Endodermal cell (in vitro differentiated cells): ENCODE measurements at regions not wholly inside any gene's neighbourhood (a gene's known extent, or its start where the extent isn't known, plus 50 kb on each side); places are given as distances from the start of the nearest gene placed in this dataset.
"Not testable (repeated sequence)": the region's sequence is repeated elsewhere in the genome, so short reads cannot be mapped to it uniquely, and the experiment has no call there.

ENCODE experiments used
- DNase-seq: peaks from one replicate; pipeline ENCODE4 v3.0.0-alpha.2; 2017
- H3K27ac ChIP-seq: 2 replicates; pipeline ENCODE4 v1.5.1; 2013; ENCODE audit warnings: mild to moderate bottlenecking, low read depth, low read length, moderate library complexity
- H3K27me3 ChIP-seq: 2 replicates; pipeline ENCODE4 v1.6.1; 2013; ENCODE audit warnings: mild to moderate bottlenecking, low read length, moderate library complexity; ENCODE audit not compliant: insufficient read depth, control insufficient read depth, poor library complexity, severe bottlenecking
- H3K36me3 ChIP-seq: 2 replicates; pipeline ENCODE4 v1.7.0; 2013; ENCODE audit warnings: mild to moderate bottlenecking, low read length, moderate library complexity; ENCODE audit not compliant: control insufficient read depth, insufficient read depth
- H3K4me1 ChIP-seq: one replicate; pipeline ENCODE4 v1.7.0; 2013; ENCODE audit warnings: low read length; ENCODE audit not compliant: control insufficient read depth, insufficient read depth
- H3K4me3 ChIP-seq: 2 replicates; pipeline ENCODE4 v1.5.1; 2013; ENCODE audit warnings: mild to moderate bottlenecking, low read length, moderate library complexity
- H3K9ac ChIP-seq: 2 replicates; pipeline ENCODE4 v1.6.1; 2013; ENCODE audit warnings: mild to moderate bottlenecking, low read length, moderate library complexity; ENCODE audit not compliant: poor library complexity, severe bottlenecking; ENCODE audit errors: extremely low read depth
- H3K9me3 ChIP-seq: 2 replicates; pipeline ENCODE4 v1.6.1; 2013; ENCODE audit warnings: mild to moderate bottlenecking, low read length, moderate library complexity; ENCODE audit not compliant: control insufficient read depth
- H3K27ac Mint-ChIP-seq: 2 replicates; pipeline ENCODE4 v1.8.0; 2020; ENCODE audit warnings: mixed read lengths
- H3K27me3 Mint-ChIP-seq: 2 replicates; pipeline ENCODE4 v1.8.0; 2021; ENCODE audit warnings: mild to moderate bottlenecking, mixed read lengths; ENCODE audit not compliant: insufficient read depth
- H3K36me3 Mint-ChIP-seq: 2 replicates; pipeline ENCODE4 v1.8.0; 2020; ENCODE audit warnings: low read depth, mixed read lengths
- H3K4me1 Mint-ChIP-seq: 2 replicates; pipeline ENCODE4 v1.8.0; 2020; ENCODE audit warnings: mixed read lengths
- H3K4me3 Mint-ChIP-seq: 2 replicates; pipeline ENCODE4 v1.8.0; 2020; ENCODE audit warnings: mild to moderate bottlenecking, moderate library complexity, mixed read lengths
- H3K9me3 Mint-ChIP-seq: 2 replicates; pipeline ENCODE4 v1.8.0; 2020; ENCODE audit warnings: mild to moderate bottlenecking, mixed read lengths
- WGBS, 2 experiments: methylation state at CpG; one replicate each; pipeline versions ENCODE4 v1.1.5 to v1.1.7; 2013; ENCODE audit warnings: missing lambda C conversion rate in 2 of 2, mixed read lengths in 1 of 2; ENCODE audit not compliant: insufficient coverage in 1 of 2, insufficient read length in 1 of 2; 5-methylcytosine and 5-hydroxymethylcytosine counted together

GRCh38 chr15:22665059-22665702 is 121.3 kb upstream of the NIPA1 start:
- 50 to 80% methylated on average over 2 to 7 of the region's 22 CpGs for WGBS, 2 experiments
- peak overlapping the region; percentile 40 for H3K4me3 Mint-ChIP-seq
- H3K9me3 ChIP-seq, H3K4me3 ChIP-seq, H3K4me1 Mint-ChIP-seq, H3K9me3 Mint-ChIP-seq, H3K9ac ChIP-seq, H3K27ac Mint-ChIP-seq, H3K4me1 ChIP-seq, H3K36me3 ChIP-seq, H3K27ac ChIP-seq, H3K36me3 Mint-ChIP-seq: not testable (repeated sequence)
- H3K27me3 ChIP-seq: peaks cover 18% of the 10 kb centered on the region
- H3K27me3 Mint-ChIP-seq: peaks cover 20% of the 10 kb centered on the region
- DNase-seq: peak; percentile 53

GRCh38 chr15:22665711-22666110 is 120.7 kb upstream of the NIPA1 start:
- H3K27me3 Mint-ChIP-seq: peaks cover 20% of the 10 kb centered on the region
- H3K27ac ChIP-seq, H3K4me3 ChIP-seq, H3K4me3 Mint-ChIP-seq, H3K36me3 ChIP-seq, H3K4me1 ChIP-seq, H3K36me3 Mint-ChIP-seq, H3K9ac ChIP-seq, H3K9me3 Mint-ChIP-seq, H3K27ac Mint-ChIP-seq, H3K4me1 Mint-ChIP-seq, H3K9me3 ChIP-seq, DNase-seq: not testable (repeated sequence)
- WGBS, 2 experiments: 83 to 100% methylated on average over 1 of the region's 2 CpGs
- H3K27me3 ChIP-seq: peaks cover 18% of the 10 kb centered on the region

- H3K9me3 Mint-ChIP-seq, H3K27me3 Mint-ChIP-seq, H3K4me3 ChIP-seq, H3K36me3 Mint-ChIP-seq, H3K4me1 ChIP-seq, H3K36me3 ChIP-seq, H3K27ac Mint-ChIP-seq, H3K4me3 Mint-ChIP-seq, H3K9ac ChIP-seq, H3K27ac ChIP-seq, DNase-seq, H3K27me3 ChIP-seq, H3K9me3 ChIP-seq, H3K4me1 Mint-ChIP-seq: not testable (repeated sequence)
- WGBS, 2 experiments: 90% methylated on average over 2 of the region's 2 CpGs; no CpG with 5 or more reads in 1 of the 2 experiments
These were observed 101.7 kb upstream of the NIPA1 start for GRCh38 chr15:22684786-22685185.

GRCh38 chr15:22699881-22700280 is 86.6 kb upstream of the NIPA1 start:
- not testable (repeated sequence) for H3K27ac Mint-ChIP-seq, H3K4me1 Mint-ChIP-seq
- 98% methylated on average over 2 of the region's 3 CpGs; no CpG with 5 or more reads in 1 of the 2 experiments for WGBS, 2 experiments

GRCh38 chr15:22710831-22711341 is 75.6 kb upstream of the NIPA1 start:
- H3K27me3 Mint-ChIP-seq: peaks cover 13% of the 10 kb centered on the region
- H3K36me3 Mint-ChIP-seq, H3K4me3 Mint-ChIP-seq, H3K9me3 Mint-ChIP-seq, H3K36me3 ChIP-seq, H3K4me3 ChIP-seq, H3K27ac ChIP-seq, H3K27ac Mint-ChIP-seq, H3K4me1 ChIP-seq, H3K27me3 ChIP-seq, H3K9ac ChIP-seq, DNase-seq, H3K4me1 Mint-ChIP-seq, H3K9me3 ChIP-seq: not testable (repeated sequence)
- WGBS, 2 experiments: 95 to 100% methylated on average over 3 to 11 of the region's 18 CpGs

More at GRCh38 chr15:22699881-22700280, 86.6 kb upstream of the NIPA1 start:
- not testable (repeated sequence) for H3K9ac ChIP-seq, H3K4me3 ChIP-seq, H3K9me3 ChIP-seq, H3K4me1 ChIP-seq, H3K9me3 Mint-ChIP-seq, H3K27me3 Mint-ChIP-seq, DNase-seq, H3K27me3 ChIP-seq, H3K4me3 Mint-ChIP-seq, H3K27ac ChIP-seq, H3K36me3 ChIP-seq, H3K36me3 Mint-ChIP-seq

GRCh38 chr15:22713933-22714332 is 72.5 kb upstream of the NIPA1 start:
- not testable (repeated sequence) for H3K27ac Mint-ChIP-seq, H3K27me3 ChIP-seq, H3K4me1 ChIP-seq, H3K9me3 Mint-ChIP-seq, H3K4me1 Mint-ChIP-seq, H3K9ac ChIP-seq, H3K36me3 ChIP-seq, H3K4me3 ChIP-seq, DNase-seq, H3K36me3 Mint-ChIP-seq, H3K27ac ChIP-seq, H3K9me3 ChIP-seq
- Mint-ChIP-seq H3K27me3 (peaks cover 16% of the 10 kb centered on the region), H3K4me3 (peak overlapping the region; percentile 24)
- WGBS, 2 experiments: 80% methylated on average over 1 of the region's 1 CpG; no CpG with 5 or more reads in 1 of the 2 experiments
